Activated T-helper 17 cell treated with anti-CD3 and anti-CD28 coated beads, Interleukin-2, amount 50 U/mL, for 72 hours (primary cell): ENCODE measurements at regions not wholly inside any gene's neighbourhood (a gene's known extent, or its start where the extent isn't known, plus 50 kb on each side); places are given as distances from the start of the nearest gene placed in this dataset.
A peak's percentile ranks its signal among the peaks of the same experiment; 100 is the strongest.

ENCODE experiments used
- ATAC-seq: fragments of 150-1000 bp; cut with Tn5 transposase; replicated peaks from 2 replicates; pipeline ENCODE4 v1.10.0; 2021; ENCODE audit warnings: mild to moderate bottlenecking, moderate library complexity
- H3K27ac Mint-ChIP-seq: one replicate; pipeline ENCODE4 v1.8.0; 2022; ENCODE audit warnings: mixed read lengths
- H3K27me3 Mint-ChIP-seq: one replicate; pipeline ENCODE4 v1.8.0; 2022; ENCODE audit warnings: mixed read lengths
- H3K36me3 Mint-ChIP-seq: one replicate; pipeline ENCODE4 v1.8.0; 2022; ENCODE audit warnings: low read depth, mild to moderate bottlenecking, mixed read lengths
- H3K4me1 Mint-ChIP-seq: one replicate; pipeline ENCODE4 v1.8.0; 2022; ENCODE audit warnings: mixed read lengths
- H3K4me3 Mint-ChIP-seq: one replicate; pipeline ENCODE4 v1.8.0; 2022; ENCODE audit warnings: mild to moderate bottlenecking, mixed read lengths
- H3K9me3 Mint-ChIP-seq: one replicate; pipeline ENCODE4 v1.8.0; 2022; ENCODE audit warnings: mixed read lengths

DNA sequence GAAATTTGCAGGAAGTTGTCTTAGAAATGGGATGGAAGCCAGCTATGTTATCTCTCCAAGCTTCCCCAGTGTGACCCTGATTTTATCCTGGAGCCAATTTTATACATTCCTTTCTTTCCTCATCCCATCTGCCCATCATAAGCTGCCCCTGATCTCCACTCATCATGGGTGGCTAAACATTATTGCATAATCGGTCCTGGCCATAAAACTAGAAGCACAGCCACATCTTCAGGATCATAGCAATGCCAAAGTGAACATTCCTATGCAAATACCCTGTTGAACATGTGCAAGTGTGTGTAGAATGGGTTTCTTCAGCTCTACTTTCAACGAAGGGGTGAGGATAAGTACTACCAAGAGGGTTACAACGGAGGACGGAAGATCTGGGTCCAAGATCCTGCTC, 50.6 kb upstream of the COG2 start:
- H3K36me3 Mint-ChIP-seq: no peaks in the 10 kb centered on the region
- ATAC-seq: no peak
- H3K4me1 Mint-ChIP-seq: no peaks in the 10 kb centered on the region
- H3K27ac Mint-ChIP-seq: no peak overlapping the region
- no peak overlapping the region for H3K4me3 Mint-ChIP-seq
- H3K27me3 Mint-ChIP-seq: peaks cover 46% of the 10 kb centered on the region
- H3K9me3 Mint-ChIP-seq: peaks cover 3% of the 10 kb centered on the region

DNA sequence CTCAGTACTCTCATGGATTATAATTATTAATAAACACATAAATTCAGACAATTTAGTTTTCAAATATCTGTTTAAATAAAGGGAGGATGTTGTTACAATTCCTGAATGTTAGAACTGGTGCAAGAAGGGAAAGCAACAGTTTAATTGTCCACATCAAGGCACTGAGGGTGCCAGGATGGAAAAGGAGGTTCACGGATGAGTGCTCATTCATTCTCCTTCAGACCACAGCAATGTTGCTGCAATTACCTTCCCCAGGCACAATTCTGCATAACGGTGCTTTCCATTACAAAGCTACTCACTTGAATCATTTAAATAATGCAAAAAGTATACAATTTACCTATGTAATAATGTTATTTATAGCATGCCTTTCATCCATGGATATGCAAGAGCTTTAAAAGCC, 52.3 kb upstream of the COG2 start:
- no peaks in the 10 kb centered on the region for H3K4me1 Mint-ChIP-seq
- no peak overlapping the region for H3K27ac Mint-ChIP-seq
- peaks cover 41% of the 10 kb centered on the region for H3K27me3 Mint-ChIP-seq
- no peak overlapping the region for H3K4me3 Mint-ChIP-seq
- ATAC-seq: no peak
- peaks cover 3% of the 10 kb centered on the region for H3K9me3 Mint-ChIP-seq
- no peaks in the 10 kb centered on the region for H3K36me3 Mint-ChIP-seq

DNA sequence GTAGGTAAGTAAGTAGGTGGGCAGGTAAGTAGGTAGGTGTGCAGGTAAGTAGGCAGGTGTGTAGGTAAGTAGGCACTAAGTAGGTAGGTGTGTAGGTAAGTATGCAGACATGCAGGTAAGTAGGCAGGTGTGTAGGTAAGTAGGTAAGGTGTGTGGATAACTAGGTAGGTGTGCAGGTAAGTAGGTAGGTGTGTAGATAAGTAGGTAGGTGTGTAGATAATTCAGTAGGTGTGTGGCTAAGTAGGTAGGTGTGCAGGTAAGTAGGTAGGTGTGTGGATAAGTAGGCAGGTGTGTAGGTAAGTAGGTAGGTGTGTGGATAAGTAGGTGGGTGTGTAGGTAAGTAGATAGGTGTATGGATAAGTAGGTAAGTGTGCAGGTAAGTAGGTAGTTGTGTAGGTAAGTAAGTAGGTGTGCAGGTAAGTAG, 53.9 kb upstream of the COG2 start:
- Mint-ChIP-seq H3K4me3 (no peak overlapping the region), H3K27ac (no peak overlapping the region), H3K36me3 (no peaks in the 10 kb centered on the region), H3K9me3 (peaks cover 3% of the 10 kb centered on the region), H3K27me3 (peaks cover 40% of the 10 kb centered on the region), H3K4me1 (no peaks in the 10 kb centered on the region)
- ATAC-seq: no peak

DNA sequence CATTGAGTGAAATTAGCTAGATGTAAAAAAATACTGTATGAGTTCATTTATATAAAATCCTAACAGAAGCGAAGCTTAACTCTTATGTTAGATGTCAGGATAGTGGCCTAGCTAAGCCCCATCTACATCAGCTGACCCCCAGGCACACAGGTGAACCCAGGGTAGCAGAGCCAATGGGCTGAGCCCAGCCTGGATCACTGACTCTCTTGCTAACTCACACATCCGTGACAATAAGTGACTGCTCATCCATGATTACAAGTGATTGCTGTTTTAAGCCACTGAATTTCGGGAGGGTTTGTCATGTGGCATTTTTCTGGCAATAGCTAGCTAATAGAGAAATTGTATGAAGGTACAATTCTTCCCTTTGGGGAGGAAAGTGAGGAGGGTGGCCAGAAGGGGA, 55.2 kb upstream of the COG2 start:
- H3K4me1 Mint-ChIP-seq: no peaks in the 10 kb centered on the region
- H3K36me3 Mint-ChIP-seq: no peaks in the 10 kb centered on the region
- no peak for ATAC-seq
- H3K4me3 Mint-ChIP-seq: no peak overlapping the region
- H3K9me3 Mint-ChIP-seq: no peaks in the 10 kb centered on the region
- H3K27me3 Mint-ChIP-seq: peaks cover 43% of the 10 kb centered on the region
- no peak overlapping the region for H3K27ac Mint-ChIP-seq

DNA sequence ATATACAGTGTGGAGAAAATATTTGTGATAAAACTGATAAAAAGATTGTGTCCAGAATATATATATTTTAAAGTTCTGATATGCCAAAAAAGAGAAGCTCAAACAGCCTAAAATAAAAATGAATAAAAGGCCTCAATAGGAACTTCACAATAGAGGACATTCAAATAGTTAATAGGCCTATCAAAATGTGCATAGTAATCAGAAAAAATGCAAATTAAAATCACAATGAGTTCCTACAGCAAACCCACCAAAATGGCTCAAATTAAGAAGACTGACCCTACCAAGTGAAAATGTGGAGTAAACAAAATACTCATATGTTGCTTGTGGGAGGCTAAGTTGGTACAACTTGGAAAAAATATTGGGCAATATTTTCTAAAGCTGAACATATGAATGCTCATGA, 57.6 kb upstream of the COG2 start:
- no peak overlapping the region for H3K27ac Mint-ChIP-seq
- H3K9me3 Mint-ChIP-seq: no peaks in the 10 kb centered on the region
- H3K4me1 Mint-ChIP-seq: no peaks in the 10 kb centered on the region
- no peak for ATAC-seq
- H3K36me3 Mint-ChIP-seq: no peaks in the 10 kb centered on the region
- peaks cover 38% of the 10 kb centered on the region for H3K27me3 Mint-ChIP-seq
- no peak overlapping the region for H3K4me3 Mint-ChIP-seq

DNA sequence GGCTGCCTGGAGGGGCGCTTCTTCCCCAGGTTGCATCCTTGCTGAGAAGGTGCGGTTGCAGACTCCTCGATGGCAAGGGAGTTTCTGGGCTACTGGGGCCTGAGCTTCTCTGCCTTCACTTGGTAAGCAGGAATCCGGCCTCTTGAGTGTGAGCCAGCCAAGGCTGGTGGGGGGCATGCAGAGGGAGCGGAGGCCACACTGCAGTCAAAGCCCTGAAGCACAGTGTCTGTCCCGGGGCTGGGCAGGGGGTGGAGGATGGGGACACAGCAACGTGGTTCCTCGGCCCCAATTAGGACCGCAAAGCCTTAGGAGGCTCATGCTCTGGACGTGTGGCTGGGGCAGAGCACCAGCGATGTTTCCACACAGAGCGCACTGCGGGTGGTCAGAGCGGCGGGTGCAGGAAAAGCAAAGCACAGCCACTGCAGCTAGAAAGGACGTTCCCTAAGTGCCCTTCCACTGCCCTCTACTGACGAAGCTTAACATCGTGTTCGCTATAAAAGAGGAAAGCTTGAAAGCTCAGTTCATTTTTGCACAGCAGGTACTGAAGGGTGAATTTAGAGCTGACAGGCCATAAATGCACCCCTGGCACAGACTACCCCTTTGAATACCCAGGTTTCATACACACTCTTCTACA, 60.7 kb upstream of the COG2 start:
- Mint-ChIP-seq H3K4me3 (no peak overlapping the region), H3K36me3 (no peaks in the 10 kb centered on the region), H3K27ac (no peak overlapping the region), H3K4me1 (no peaks in the 10 kb centered on the region), H3K27me3 (peaks cover 28% of the 10 kb centered on the region), H3K9me3 (no peaks in the 10 kb centered on the region)
- no peak for ATAC-seq

DNA sequence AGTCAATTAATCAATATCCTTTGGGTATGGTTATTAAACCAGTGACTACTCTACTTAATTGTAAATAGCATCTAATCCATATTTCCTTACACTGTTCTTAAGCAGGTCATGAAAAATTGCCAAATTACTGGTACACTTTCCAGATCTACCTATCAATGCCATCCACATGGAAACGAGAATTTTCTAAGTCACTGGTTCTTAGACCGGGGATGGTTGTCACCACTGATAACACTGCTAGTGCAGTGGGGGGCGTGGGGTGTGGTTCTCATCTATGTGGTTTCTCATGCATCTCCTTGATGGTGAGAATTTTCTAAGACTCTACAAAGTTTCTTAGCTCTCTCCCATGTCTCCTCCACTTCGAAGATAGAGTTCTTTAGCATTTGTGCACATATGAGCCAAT, 63.7 kb upstream of the COG2 start:
- ATAC-seq: no peak
- Mint-ChIP-seq H3K27me3 (peaks cover 34% of the 10 kb centered on the region), H3K36me3 (no peaks in the 10 kb centered on the region), H3K27ac (no peak overlapping the region), H3K4me3 (no peak overlapping the region), H3K4me1 (no peaks in the 10 kb centered on the region), H3K9me3 (no peaks in the 10 kb centered on the region)

DNA sequence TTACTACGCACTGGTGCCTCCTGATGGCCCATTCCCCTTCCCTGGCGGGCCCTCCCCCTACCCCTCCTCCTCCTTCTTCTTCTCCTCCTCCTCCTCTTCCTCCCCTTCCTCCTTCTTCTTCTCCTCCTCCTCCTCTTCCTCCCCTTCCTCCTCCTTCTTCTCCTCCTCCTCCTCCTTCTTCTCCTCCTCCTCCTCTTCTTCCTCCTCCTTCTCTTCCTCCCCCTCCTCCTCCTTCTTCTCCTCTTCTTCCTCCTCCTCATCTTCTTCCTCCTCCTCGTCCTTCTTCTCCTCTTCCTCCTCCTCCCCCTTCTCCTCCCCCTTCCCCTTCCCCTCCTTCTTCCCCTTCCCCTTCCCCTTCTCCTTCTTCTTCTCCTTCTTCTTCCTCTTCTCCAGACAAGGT, 64.7 kb upstream of the COG2 start:
- Mint-ChIP-seq H3K9me3 (no peaks in the 10 kb centered on the region), H3K4me3 (no peak overlapping the region), H3K4me1 (no peaks in the 10 kb centered on the region), H3K36me3 (no peaks in the 10 kb centered on the region), H3K27ac (no peak overlapping the region), H3K27me3 (peaks cover 30% of the 10 kb centered on the region)
- no peak for ATAC-seq

DNA sequence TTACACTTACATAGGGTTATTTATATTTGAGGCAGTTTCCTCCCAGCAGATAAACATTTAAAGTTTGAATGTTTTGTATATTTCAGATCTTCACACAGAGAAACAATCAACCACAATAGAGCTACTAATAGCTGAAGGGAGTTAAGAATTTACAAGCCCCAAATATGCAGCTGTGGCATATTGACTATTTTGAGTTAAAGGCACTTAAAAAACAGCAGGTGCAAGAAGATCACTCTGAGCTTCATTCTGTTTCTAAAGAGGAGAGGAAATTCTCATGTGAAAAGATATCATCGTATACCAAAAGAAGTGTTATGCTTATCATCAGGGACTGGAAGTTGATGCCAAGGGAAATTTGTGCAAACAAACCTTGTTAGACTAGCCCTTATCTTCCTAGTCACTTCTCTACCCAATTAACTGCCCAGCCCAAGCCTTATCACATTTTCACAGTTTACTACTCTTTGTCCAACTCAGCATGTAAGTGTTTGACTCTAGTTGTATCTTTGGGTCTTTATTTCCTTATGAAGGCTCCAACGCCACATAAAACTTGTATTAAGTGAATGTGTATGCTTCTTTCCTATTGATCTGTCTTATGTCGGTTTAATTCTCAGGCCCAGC, 66.3 kb upstream of the COG2 start:
- H3K4me1 Mint-ChIP-seq: no peaks in the 10 kb centered on the region
- peaks cover 22% of the 10 kb centered on the region for H3K27me3 Mint-ChIP-seq
- ATAC-seq: no peak
- no peaks in the 10 kb centered on the region for H3K36me3 Mint-ChIP-seq
- no peaks in the 10 kb centered on the region for H3K9me3 Mint-ChIP-seq
- H3K27ac Mint-ChIP-seq: no peak overlapping the region
- H3K4me3 Mint-ChIP-seq: no peak overlapping the region

DNA sequence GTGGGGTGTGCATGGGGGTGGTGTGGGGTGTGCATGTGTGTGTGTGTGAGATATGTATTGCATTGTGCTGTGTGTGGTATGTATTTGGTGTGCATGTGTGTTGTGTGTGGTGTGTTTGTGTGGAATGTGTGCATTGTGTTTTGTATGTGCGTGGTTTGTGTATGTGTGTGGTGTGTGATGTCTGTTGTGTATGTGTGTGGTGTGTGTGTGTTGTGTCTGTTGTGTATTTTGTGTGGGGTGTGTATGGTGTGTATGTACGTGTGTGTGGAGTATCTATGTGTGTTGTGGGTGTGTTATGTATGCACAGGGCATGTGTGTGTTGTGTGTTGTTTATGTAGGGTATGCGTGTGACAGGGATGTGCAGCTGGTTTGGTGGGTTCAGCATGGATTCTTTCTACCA, 67.8 kb upstream of the COG2 start:
- no peaks in the 10 kb centered on the region for H3K36me3 Mint-ChIP-seq

DNA sequence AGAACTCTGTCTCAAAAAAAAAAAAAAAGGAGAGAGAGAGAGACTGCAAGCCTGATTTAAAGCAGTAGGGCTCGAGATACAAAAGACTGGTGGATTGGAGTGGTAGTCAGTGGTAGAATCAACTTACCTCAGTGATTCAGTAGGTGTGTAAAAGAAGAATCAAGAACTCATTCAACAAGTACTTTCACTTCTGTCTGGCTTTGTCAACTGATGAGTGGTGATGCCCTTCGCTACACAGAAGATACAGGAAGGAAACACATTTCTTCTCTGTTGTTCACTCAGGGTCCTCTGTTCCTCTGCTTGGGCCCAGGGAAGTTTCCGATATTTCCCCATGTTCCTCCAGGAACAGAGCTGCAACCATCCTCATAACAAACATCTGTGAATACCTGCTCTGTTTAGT, 68.6 kb upstream of the COG2 start:
- Mint-ChIP-seq H3K36me3 (no peaks in the 10 kb centered on the region), H3K4me1 (peaks cover under 1% of the 10 kb centered on the region), H3K27me3 (peaks cover 25% of the 10 kb centered on the region), H3K4me3 (no peak overlapping the region), H3K9me3 (no peaks in the 10 kb centered on the region), H3K27ac (no peak overlapping the region)
- peak; percentile 56 for ATAC-seq

More for the DNA sequence above, 67.8 kb upstream of the COG2 start:
- Mint-ChIP-seq H3K4me3 (no peak overlapping the region), H3K27ac (no peak overlapping the region), H3K9me3 (no peaks in the 10 kb centered on the region), H3K27me3 (peaks cover 25% of the 10 kb centered on the region), H3K4me1 (no peaks in the 10 kb centered on the region)
- no peak for ATAC-seq

DNA sequence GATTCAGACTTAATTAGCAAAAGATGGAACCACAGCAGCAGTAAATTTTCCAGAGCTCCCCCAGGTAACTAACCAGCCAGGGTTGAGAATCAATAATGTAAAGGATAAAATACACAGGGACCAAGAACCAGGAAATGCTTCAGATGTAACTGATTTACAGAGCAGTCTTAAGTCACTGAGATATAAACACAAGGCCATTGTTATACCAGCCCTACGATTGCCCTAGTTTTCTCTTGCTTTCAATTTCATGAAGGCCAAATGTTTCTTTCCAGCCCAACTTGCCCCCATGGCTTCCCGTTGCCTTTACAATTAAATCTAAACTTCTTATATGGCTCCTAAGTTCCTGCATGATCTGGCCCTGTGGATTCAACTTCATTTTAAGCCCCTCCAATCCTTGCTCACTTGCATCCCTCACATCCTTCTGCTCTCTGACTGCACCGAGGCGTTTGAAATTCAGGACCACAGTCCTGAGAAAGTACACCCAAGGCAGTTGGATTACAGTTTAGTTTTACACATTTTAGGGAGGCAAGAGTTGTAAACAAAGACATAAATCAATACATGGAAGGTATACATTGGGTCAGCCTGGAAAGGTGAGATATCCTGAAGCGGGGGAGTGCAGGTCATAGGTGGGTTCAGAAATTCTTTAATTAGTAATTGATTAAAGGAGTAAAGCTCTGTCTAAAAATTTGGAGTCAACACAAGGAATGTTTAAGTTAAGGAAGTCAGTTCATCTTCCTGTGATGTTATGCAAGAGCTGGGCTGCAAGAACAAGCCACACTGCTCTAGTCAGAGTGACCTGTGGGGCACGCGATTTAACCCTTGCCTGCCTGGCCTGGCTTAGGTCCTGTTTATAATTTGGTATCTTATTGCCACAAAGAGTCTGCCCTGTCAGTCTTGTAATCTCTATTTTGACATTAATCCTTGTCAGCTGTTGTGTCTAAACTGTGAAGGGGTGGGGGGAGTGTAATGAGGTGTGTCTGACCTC, 69.9 kb upstream of the COG2 start:
- Mint-ChIP-seq H3K36me3 (no peaks in the 10 kb centered on the region), H3K27ac (no peak overlapping the region), H3K4me3 (no peak overlapping the region), H3K4me1 (peaks cover 8% of the 10 kb centered on the region), H3K9me3 (no peaks in the 10 kb centered on the region), H3K27me3 (peaks cover 18% of the 10 kb centered on the region)
- ATAC-seq: no peak

DNA sequence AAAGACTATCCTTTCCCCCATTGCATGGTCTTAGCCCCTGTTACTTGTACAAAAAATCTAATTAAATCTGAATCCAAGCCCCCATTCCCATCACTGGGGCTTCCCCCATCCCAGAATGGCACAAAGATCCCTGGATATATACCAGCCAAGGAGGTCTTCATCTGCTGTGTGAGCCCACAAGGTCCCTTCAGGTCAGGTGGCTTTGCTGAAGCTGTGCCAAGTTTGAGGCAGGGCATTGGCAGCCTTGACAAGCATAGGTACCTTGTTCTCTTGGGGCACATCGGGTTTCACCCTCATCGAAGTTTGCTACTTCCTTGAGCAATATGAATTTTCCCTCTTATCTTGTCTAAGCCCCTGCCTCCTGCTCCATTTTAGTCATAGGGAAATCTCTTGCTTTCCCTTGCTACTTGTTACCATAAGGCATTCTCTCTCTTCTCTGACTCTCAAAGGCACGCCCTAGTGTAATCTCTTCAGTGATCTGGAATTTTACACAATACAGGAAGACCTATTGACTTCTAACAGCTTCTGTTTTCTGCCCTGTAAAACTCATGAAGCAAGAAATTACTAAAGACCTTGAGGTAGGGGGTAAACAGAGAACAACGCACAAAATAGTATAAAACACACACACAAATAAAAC, 71.4 kb upstream of the COG2 start:
- H3K36me3 Mint-ChIP-seq: no peaks in the 10 kb centered on the region
- no peak for ATAC-seq
- peaks cover 8% of the 10 kb centered on the region for H3K4me1 Mint-ChIP-seq
- H3K27me3 Mint-ChIP-seq: peaks cover 14% of the 10 kb centered on the region
- no peaks in the 10 kb centered on the region for H3K9me3 Mint-ChIP-seq
- no peak overlapping the region for H3K27ac Mint-ChIP-seq
- H3K4me3 Mint-ChIP-seq: no peak overlapping the region

DNA sequence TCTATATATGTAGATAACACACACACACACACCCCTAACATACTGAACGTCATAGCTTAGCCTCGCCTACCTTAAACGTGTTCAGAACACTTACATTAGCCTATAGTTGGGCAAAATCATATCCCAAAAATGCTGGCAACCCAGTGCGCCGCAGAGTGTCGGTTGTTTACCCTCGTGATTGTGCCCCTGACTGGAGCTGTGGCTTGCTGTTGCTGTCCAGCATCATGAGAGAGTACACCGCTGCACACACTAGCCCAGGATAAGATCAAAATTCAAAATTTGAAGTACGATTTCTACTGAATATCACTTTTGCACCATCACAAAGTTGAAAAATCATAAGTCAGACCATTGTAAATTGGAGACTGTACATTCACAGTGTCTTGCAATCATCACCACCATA, 73.1 kb upstream of the COG2 start:
- Mint-ChIP-seq H3K27me3 (peaks cover 13% of the 10 kb centered on the region), H3K36me3 (no peaks in the 10 kb centered on the region), H3K4me3 (no peak overlapping the region)

More for the DNA sequence above, 73.1 kb upstream of the COG2 start:
- Mint-ChIP-seq H3K27ac (no peak overlapping the region), H3K4me1 (peaks cover 8% of the 10 kb centered on the region), H3K9me3 (no peaks in the 10 kb centered on the region)
- no peak for ATAC-seq
